K562 (cell line): ENCODE measurements at regions not wholly inside any gene's neighbourhood (a gene's known extent, or its start where the extent isn't known, plus 50 kb on each side); places are given as distances from the start of the nearest gene placed in this dataset.

ENCODE experiments used
- ATAC-seq: fragments of 200-7000 bp; cut with Tn5 transposase; 3 replicates; pipeline ENCODE4 v1.9.1; 2020; ENCODE audit warnings: moderate library complexity
- BruUV-seq: library from RNA; stranded (reverse); fragments of 400-500 nt; replicated peaks from 2 replicates; lab custom pipeline; 2021; lab: Mats Ljungman, UMichigan
- CTCF ChIA-PET: fragments of 300-600 bp; formaldehyde crosslinking; extraction: SDS; loops from one replicate; lab custom pipeline; 2021; ENCODE audit warnings: low intra/inter-chr PET ratio; lab: Yijun Ruan, JAX
- POLR2A ChIA-PET: fragments of 300-600, 350-650 bp; sonication (Branson Sonifier 250); formaldehyde crosslinking; extraction: SDS; loops from one replicate; lab custom pipeline; 2021; ENCODE audit warnings: antibody characterized with exemption, inconsistent platforms; lab: Yijun Ruan, JAX
- DNase-seq, 4 experiments: peaks; one replicate each; pipeline versions ENCODE4 v3.0.0 to v3.0.0-alpha.2; 2011 to 2018; ENCODE audit warnings: low spot score in 3 of 4, mixed read lengths in 3 of 4; ENCODE audit errors: extremely low read depth in 1 of 4
- FAIRE-seq: peaks from 2 replicates; lab custom pipeline; 2011; peaks lifted over from hg19 to GRCh38; lab: Jason Lieb, UNC
- H2AFZ ChIP-seq: 2 replicates; pipeline ENCODE4 v1.6.0; 2011; ENCODE audit warnings: low read depth, low read length, control low read depth, inconsistent platforms
- H3K27ac ChIP-seq: fragments of 200-600 bp; 3 replicates; pipeline ENCODE4 v1.8.0; 2011; ENCODE audit warnings: low read depth, mild to moderate bottlenecking, control low read depth, inconsistent platforms, low read length, moderate library complexity, mixed read lengths; ENCODE audit errors: extremely low read depth
- H3K27me3 ChIP-seq, 2 experiments: fragments of 300-600 bp in 1 of 2; 2 replicates in 1 of 2; 3 replicates in 1 of 2; pipeline versions ENCODE4 v1.6.0 to v1.8.0; 2011; ENCODE audit warnings: inconsistent platforms in 2 of 2, low read length in 2 of 2, mild to moderate bottlenecking in 1 of 2, mixed read lengths in 1 of 2, moderate library complexity in 1 of 2; ENCODE audit not compliant: control insufficient read depth in 2 of 2, insufficient read depth in 2 of 2
- H3K36me3 ChIP-seq: fragments of 300-600 bp; 3 replicates; pipeline ENCODE4 v1.8.0; 2011; ENCODE audit warnings: mild to moderate bottlenecking, low read length, inconsistent platforms; ENCODE audit not compliant: control insufficient read depth, insufficient read depth
- H3K4me1 ChIP-seq, 2 experiments: fragments of 200-600 bp in 1 of 2; replicated peaks in 1 of 2; 2 replicates in 1 of 2; 3 replicates in 1 of 2; pipeline versions ENCODE4 v1.5.1 to v1.8.0; 2011; ENCODE audit warnings: inconsistent platforms in 2 of 2, low read length in 2 of 2, mild to moderate bottlenecking in 1 of 2, mixed read lengths in 1 of 2, moderate library complexity in 1 of 2; ENCODE audit not compliant: control insufficient read depth in 2 of 2, insufficient read depth in 2 of 2
- H3K4me2 ChIP-seq: 2 replicates; pipeline ENCODE4 v1.6.1; 2011; ENCODE audit warnings: low read length, control low read depth, inconsistent platforms, mixed read lengths; ENCODE audit not compliant: insufficient read depth
- H3K4me3 ChIP-seq: fragments of 200-600 bp; sonication (generic), shearing (Covaris generic); 2 replicates; pipeline ENCODE4 v1.5.1; 2016; ENCODE audit warnings: control low read depth, inconsistent platforms
- H3K79me2 ChIP-seq: fragments of 200-600 bp; 3 replicates; pipeline ENCODE4 v1.8.0; 2011; ENCODE audit warnings: low read length, inconsistent platforms; ENCODE audit not compliant: control insufficient read depth, insufficient read depth
- H3K9ac ChIP-seq, 2 experiments: 2 replicates each; pipeline versions ENCODE4 v1.6.0 to v1.6.1; 2011; ENCODE audit warnings: low read depth in 2 of 2, low read length in 2 of 2, control low read depth in 1 of 2, inconsistent platforms in 1 of 2, mild to moderate bottlenecking in 1 of 2, mixed read lengths in 1 of 2; ENCODE audit not compliant: insufficient read depth in 1 of 2
- H3K9me1 ChIP-seq: one replicate; pipeline ENCODE4 v1.6.0; 2011; ENCODE audit warnings: inconsistent platforms, mild to moderate bottlenecking, low read length, moderate library complexity; ENCODE audit not compliant: control insufficient read depth, insufficient read depth
- H3K9me3 ChIP-seq: replicated peaks from 2 replicates; pipeline ENCODE4 v1.5.1; 2011; ENCODE audit warnings: low read depth, low read length, inconsistent platforms; ENCODE audit not compliant: control insufficient read depth, insufficient read depth
- H4K20me1 ChIP-seq: replicated peaks from 2 replicates; pipeline ENCODE4 v1.6.1; 2011; ENCODE audit warnings: low read length, inconsistent platforms, mixed read lengths; ENCODE audit not compliant: control insufficient read depth, insufficient read depth
- BHLHE40 ChIP-seq: IDR thresholded peaks from 2 replicates; pipeline ENCODE4 v1.6.1; 2011; ENCODE audit warnings: low read length, improper control_type of control experiment
- CBFA2T3 ChIP-seq: fragments of 450-650 bp; IDR thresholded peaks from 2 replicates; pipeline ENCODE4 v1.6.1; 2017
- DDX20 ChIP-seq: fragments of 450-650 bp; IDR thresholded peaks from 2 replicates; pipeline ENCODE4 v1.6.1; 2016; ENCODE audit warnings: missing genetic modification characterization, low read depth, mild to moderate bottlenecking, missing compliant biosample characterization, moderate library complexity
- HDGF ChIP-seq: fragments of 450-650 bp; IDR thresholded peaks from 2 replicates; pipeline ENCODE4 v1.6.1; 2016
- MAFK ChIP-seq: IDR thresholded peaks from 2 replicates; pipeline ENCODE4 v1.6.1; 2011; ENCODE audit warnings: low read length, improper control_type of control experiment
- MXI1 ChIP-seq: IDR thresholded peaks from 2 replicates; pipeline ENCODE4 v1.6.1; 2011; ENCODE audit warnings: low read depth, mild to moderate bottlenecking, improper control_type of control experiment, low read length
- PHB ChIP-seq: fragments of 250-450 bp; sonication (Bioruptor Pico); IDR thresholded peaks from 2 replicates; pipeline ENCODE4 v1.5.0; 2021
- SRSF3 ChIP-seq: fragments of 200-400 bp; formaldehyde crosslinking; IDR thresholded peaks from 2 replicates; pipeline ENCODE4 v1.6.1; 2016; ENCODE audit warnings: mild to moderate bottlenecking, low read length, moderate library complexity; ENCODE audit not compliant: insufficient read depth
- WGBS: fragments of 100-300 bp; shearing (Covaris generic); methylation state at CpG from one replicate; pipeline ENCODE4 v1.1.6; 2016; ENCODE audit warnings: low coverage, mixed read lengths; ENCODE audit not compliant: insufficient coverage; ENCODE audit errors: missing lambda C conversion rate; 5-methylcytosine and 5-hydroxymethylcytosine counted together
- in situ Hi-C: fragments of 300-500 bp; cut with MboI; formaldehyde crosslinking; loops from 4 replicates; pipeline ENCODE4 v1.15.0; 2018; ENCODE audit warnings: inconsistent platforms, mixed read lengths
- intact Hi-C: fragments of 100-400 bp; cut with micrococcal nuclease; formaldehyde crosslinking; loops from 2 replicates; pipeline ENCODE4 v1.14.2; 2022
- TF ChIP-seq, protein P1 (sequence below): fragments of 200-400 bp; formaldehyde crosslinking; IDR thresholded peaks from 2 replicates; pipeline ENCODE4 v1.6.1; 2017; ENCODE audit warnings: mild to moderate bottlenecking, low read depth, low read length, moderate library complexity
- TF ChIP-seq, protein P2 (sequence below): sonication (generic); formaldehyde crosslinking; IDR thresholded peaks from 2 replicates; pipeline ENCODE4 v1.8.1; 2023; ENCODE audit warnings: mild to moderate bottlenecking, missing genetic modification reagents
- TF ChIP-seq, protein P3 (sequence below): fragments of 450-650 bp; IDR thresholded peaks from 2 replicates; pipeline ENCODE4 v1.7.1; 2018; ENCODE audit warnings: mild to moderate bottlenecking, low read depth; ENCODE audit not compliant: partially characterized antibody

DNA sequence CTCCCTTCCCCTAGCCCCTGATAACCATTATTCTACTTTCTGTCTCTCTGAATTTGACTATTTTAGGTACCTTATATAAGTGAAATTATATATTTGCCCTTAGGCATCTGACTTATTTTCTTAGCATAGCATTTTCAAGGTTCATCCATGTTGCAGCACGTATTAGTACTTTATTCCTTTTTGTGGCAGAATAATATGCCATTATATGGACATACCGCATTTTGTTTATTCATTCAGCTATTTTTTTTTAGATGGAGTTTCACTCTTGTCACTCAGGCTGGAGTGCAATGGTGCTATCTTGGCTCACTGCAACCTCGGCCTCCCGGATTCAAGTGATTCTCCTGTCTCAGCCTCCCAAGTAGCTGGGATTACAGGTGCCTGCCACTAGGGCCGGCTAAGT is 326.2 kb upstream of the PLXNA2 start (continued):
- TF ChIP-seq MXI1 (no peak), CBFA2T3 (no peak), BHLHE40 (no peak)
- TF ChIP-seq, protein P1, sequence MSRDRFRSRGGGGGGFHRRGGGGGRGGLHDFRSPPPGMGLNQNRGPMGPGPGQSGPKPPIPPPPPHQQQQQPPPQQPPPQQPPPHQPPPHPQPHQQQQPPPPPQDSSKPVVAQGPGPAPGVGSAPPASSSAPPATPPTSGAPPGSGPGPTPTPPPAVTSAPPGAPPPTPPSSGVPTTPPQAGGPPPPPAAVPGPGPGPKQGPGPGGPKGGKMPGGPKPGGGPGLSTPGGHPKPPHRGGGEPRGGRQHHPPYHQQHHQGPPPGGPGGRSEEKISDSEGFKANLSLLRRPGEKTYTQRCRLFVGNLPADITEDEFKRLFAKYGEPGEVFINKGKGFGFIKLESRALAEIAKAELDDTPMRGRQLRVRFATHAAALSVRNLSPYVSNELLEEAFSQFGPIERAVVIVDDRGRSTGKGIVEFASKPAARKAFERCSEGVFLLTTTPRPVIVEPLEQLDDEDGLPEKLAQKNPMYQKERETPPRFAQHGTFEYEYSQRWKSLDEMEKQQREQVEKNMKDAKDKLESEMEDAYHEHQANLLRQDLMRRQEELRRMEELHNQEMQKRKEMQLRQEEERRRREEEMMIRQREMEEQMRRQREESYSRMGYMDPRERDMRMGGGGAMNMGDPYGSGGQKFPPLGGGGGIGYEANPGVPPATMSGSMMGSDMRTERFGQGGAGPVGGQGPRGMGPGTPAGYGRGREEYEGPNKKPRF: no peak
- TF ChIP-seq, protein P2, sequence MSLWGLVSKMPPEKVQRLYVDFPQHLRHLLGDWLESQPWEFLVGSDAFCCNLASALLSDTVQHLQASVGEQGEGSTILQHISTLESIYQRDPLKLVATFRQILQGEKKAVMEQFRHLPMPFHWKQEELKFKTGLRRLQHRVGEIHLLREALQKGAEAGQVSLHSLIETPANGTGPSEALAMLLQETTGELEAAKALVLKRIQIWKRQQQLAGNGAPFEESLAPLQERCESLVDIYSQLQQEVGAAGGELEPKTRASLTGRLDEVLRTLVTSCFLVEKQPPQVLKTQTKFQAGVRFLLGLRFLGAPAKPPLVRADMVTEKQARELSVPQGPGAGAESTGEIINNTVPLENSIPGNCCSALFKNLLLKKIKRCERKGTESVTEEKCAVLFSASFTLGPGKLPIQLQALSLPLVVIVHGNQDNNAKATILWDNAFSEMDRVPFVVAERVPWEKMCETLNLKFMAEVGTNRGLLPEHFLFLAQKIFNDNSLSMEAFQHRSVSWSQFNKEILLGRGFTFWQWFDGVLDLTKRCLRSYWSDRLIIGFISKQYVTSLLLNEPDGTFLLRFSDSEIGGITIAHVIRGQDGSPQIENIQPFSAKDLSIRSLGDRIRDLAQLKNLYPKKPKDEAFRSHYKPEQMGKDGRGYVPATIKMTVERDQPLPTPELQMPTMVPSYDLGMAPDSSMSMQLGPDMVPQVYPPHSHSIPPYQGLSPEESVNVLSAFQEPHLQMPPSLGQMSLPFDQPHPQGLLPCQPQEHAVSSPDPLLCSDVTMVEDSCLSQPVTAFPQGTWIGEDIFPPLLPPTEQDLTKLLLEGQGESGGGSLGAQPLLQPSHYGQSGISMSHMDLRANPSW: no peak
- TF ChIP-seq, all 486 proteins: peak for 0

DNA sequence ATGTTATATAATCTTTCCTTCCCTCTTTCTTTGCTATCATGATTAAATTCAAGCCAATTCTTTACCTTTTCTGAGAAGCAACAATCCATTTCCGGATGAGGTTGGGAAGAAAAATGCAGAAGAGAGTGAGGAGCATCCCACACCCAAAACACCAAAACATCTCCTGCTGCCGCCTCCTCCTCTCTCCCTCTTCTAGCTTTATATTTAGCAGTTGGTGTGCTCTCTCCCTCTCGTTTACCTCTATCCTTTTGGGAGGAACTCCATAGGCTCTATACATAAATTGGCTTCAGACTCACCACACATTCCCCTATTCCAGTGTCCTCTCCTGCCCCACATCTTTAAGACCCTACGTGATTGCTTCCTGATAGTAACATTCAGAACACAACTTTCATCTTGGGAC is 332.2 kb upstream of the PLXNA2 start:
- no peaks in the 10 kb centered on the region; the same call in 1 of the 2 replicates for H4K20me1 ChIP-seq
- CTCF ChIA-PET: interaction anchor here (0.6 kb wide), 1 partner anchor 29 kb away, joined by 3 read pairs; no protein-coding TSS in a partner anchor
- no peak overlapping the region for H3K4me3 ChIP-seq
- BruUV-seq: no TSS peak
- DNase-seq: no peak
- no peaks in the 10 kb centered on the region for H3K36me3 ChIP-seq
- intact Hi-C loops: no loop called here
- no peaks in the 10 kb centered on the region for H3K27me3 ChIP-seq
- no peaks in the 10 kb centered on the region for H3K4me1 ChIP-seq
- TF ChIP-seq PHB (CRISPR knock-in tag) (no peak), SRSF3 (no peak), HDGF (no peak), MAFK (no peak), DDX20 (no peak)
- TF ChIP-seq, protein P3, sequence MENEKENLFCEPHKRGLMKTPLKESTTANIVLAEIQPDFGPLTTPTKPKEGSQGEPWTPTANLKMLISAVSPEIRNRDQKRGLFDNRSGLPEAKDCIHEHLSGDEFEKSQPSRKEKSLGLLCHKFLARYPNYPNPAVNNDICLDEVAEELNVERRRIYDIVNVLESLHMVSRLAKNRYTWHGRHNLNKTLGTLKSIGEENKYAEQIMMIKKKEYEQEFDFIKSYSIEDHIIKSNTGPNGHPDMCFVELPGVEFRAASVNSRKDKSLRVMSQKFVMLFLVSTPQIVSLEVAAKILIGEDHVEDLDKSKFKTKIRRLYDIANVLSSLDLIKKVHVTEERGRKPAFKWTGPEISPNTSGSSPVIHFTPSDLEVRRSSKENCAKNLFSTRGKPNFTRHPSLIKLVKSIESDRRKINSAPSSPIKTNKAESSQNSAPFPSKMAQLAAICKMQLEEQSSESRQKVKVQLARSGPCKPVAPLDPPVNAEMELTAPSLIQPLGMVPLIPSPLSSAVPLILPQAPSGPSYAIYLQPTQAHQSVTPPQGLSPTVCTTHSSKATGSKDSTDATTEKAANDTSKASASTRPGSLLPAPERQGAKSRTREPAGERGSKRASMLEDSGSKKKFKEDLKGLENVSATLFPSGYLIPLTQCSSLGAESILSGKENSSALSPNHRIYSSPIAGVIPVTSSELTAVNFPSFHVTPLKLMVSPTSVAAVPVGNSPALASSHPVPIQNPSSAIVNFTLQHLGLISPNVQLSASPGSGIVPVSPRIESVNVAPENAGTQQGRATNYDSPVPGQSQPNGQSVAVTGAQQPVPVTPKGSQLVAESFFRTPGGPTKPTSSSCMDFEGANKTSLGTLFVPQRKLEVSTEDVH: no peak
- TF ChIP-seq, protein P2: no peak
- TF ChIP-seq, all 486 proteins: peak for 0
- FAIRE-seq (no peak), ATAC-seq (no peak)
- no peak overlapping the region for H3K27ac ChIP-seq
- in situ Hi-C loops: no loop called here
- H3K79me2 ChIP-seq: no peaks in the 10 kb centered on the region
- H3K9me1 ChIP-seq: no peaks in the 10 kb centered on the region
- no peak overlapping the region for H2AFZ ChIP-seq
- H3K9ac ChIP-seq: no peak overlapping the region
- no peak overlapping the region for H3K4me2 ChIP-seq
- 0% methylated on average over 4 of the region's 4 CpGs for WGBS
- POLR2A ChIA-PET: interaction anchor here (0.8 kb wide), 1 partner anchor 780 kb away, joined by 3 read pairs; no protein-coding TSS in a partner anchor
- H3K9me3 ChIP-seq: no peaks in the 10 kb centered on the region
